ENCODE measurements at regions not wholly inside any gene's neighbourhood (a gene's known extent, or its start where the extent isn't known, plus 50 kb on each side); places are given as distances from the start of the nearest gene placed in this dataset.

- peak overlapping the region in 1 of 5 donors; percentile 52 for H3K27ac ChIP-seq
- intact Hi-C loops (cut with DNase I), result loop anchor here in 1 of 2 donors (10.0 kb wide), 1 partner anchor 330 kb away; the partner anchor contains the start of gene RHOU
- TF ChIP-seq POLR2A (IDR thresholded peaks at IDR 0.05), result no peak
- TF ChIP-seq, protein P1, sequence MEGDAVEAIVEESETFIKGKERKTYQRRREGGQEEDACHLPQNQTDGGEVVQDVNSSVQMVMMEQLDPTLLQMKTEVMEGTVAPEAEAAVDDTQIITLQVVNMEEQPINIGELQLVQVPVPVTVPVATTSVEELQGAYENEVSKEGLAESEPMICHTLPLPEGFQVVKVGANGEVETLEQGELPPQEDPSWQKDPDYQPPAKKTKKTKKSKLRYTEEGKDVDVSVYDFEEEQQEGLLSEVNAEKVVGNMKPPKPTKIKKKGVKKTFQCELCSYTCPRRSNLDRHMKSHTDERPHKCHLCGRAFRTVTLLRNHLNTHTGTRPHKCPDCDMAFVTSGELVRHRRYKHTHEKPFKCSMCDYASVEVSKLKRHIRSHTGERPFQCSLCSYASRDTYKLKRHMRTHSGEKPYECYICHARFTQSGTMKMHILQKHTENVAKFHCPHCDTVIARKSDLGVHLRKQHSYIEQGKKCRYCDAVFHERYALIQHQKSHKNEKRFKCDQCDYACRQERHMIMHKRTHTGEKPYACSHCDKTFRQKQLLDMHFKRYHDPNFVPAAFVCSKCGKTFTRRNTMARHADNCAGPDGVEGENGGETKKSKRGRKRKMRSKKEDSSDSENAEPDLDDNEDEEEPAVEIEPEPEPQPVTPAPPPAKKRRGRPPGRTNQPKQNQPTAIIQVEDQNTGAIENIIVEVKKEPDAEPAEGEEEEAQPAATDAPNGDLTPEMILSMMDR (IDR thresholded peaks at IDR 0.05), result no peak
- peaks cover 14 to 43% of the 10 kb centered on the region in 2 donors for H3K4me1 ChIP-seq (replicated peaks in 1 of 2)
- WGBS, 4 donors, result 41 to 59% (median 48%) methylated on average over 12 of the region's 12 CpGs
- DNase-seq, result peak in 2 of 7 donors; percentile 36 to 42
- H3K27me3 ChIP-seq, result no peaks in the 10 kb centered on the region
- H3K4me3 ChIP-seq, result no peak overlapping the region
- H3K9me3 ChIP-seq (replicated peaks in 1 of 3), result no peaks in the 10 kb centered on the region
- no peaks in the 10 kb centered on the region for H3K36me3 ChIP-seq (replicated peaks in 1 of 2)
These were observed 206.4 kb upstream of the RAB4A start for GRCh38 chr1:229064320-229065168.

- H3K4me3 ChIP-seq, result no peak overlapping the region
- DNase-seq, result no peak
- peaks cover 14 to 46% of the 10 kb centered on the region in 2 donors for H3K4me1 ChIP-seq (replicated peaks in 1 of 2)
- TF ChIP-seq, protein P1 (IDR thresholded peaks at IDR 0.05), result no peak
- no peak for TF ChIP-seq POLR2A (IDR thresholded peaks at IDR 0.05)
- H3K36me3 ChIP-seq (replicated peaks in 1 of 2), result no peaks in the 10 kb centered on the region
- intact Hi-C loops (cut with DNase I), result loop anchor here in 1 of 2 donors (10.0 kb wide), 1 partner anchor 331 kb away; the partner anchor contains the start of gene RHOU
- H3K27ac ChIP-seq, result no peak overlapping the region
- WGBS, 4 donors, result 83 to 100% (median 99%) methylated on average over 3 of the region's 3 CpGs
- H3K27me3 ChIP-seq, result no peaks in the 10 kb centered on the region
- H3K9me3 ChIP-seq (replicated peaks in 1 of 3), result no peaks in the 10 kb centered on the region
These were observed 205.3 kb upstream of the RAB4A start for GRCh38 chr1:229065613-229066012.

- Histone ChIP-seq H3K9me3 (replicated peaks in 1 of 3) (no peaks in the 10 kb centered on the region), H3K27me3 (no peaks in the 10 kb centered on the region), H3K4me3 (no peak overlapping the region), H3K27ac (no peak overlapping the region), H3K4me1 (replicated peaks in 1 of 2) (peaks cover 14 to 53% of the 10 kb centered on the region in 2 donors), H3K36me3 (replicated peaks in 1 of 2) (no peaks in the 10 kb centered on the region)
- no peak for DNase-seq
- intact Hi-C loops (cut with DNase I), result loop anchor here in 1 of 2 donors (10.0 kb wide), 1 partner anchor 332 kb away; the partner anchor contains the start of gene RHOU
- TF ChIP-seq, protein P1 (IDR thresholded peaks at IDR 0.05), result no peak
- TF ChIP-seq POLR2A (IDR thresholded peaks at IDR 0.05), result no peak
- 81 to 89% (median 83%) methylated on average over 3 of the region's 3 CpGs for WGBS, 4 donors
These were observed 204.3 kb upstream of the RAB4A start for GRCh38 chr1:229066591-229066990.

DNA sequence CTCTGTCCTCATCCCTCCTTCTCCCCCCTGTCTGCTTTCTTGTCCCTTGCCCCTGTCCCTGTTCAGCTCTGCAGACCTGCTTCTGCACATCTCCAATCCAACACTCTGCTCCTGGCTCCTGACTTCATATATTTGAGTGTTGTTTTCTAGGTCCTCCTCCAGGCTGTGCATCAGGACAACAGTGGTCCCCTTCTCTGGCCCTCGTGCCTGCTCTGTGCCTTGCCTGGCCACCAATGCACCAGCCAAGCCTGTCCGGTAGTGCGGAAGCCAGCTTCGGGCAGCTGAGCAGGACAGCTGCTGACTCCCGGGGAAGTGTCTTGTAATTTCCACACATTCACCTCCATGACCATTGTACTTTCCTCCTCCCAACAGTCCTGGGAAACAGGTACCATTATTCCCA, 203.4 kb upstream of the RAB4A start:
- Histone ChIP-seq H3K27me3 (no peaks in the 10 kb centered on the region), H3K4me1 (replicated peaks in 1 of 2) (peaks cover 14 to 53% of the 10 kb centered on the region in 2 donors), H3K4me3 (no peak overlapping the region), H3K9me3 (replicated peaks in 1 of 3) (no peaks in the 10 kb centered on the region), H3K27ac (peak overlapping the region in 1 of 5 donors; percentile 86), H3K36me3 (replicated peaks in 1 of 2) (no peaks in the 10 kb centered on the region)
- no peak for DNase-seq
- intact Hi-C loops (cut with DNase I), result loop anchor here in 1 of 2 donors (10.0 kb wide), 1 partner anchor 333 kb away; the partner anchor contains the start of gene RHOU
- WGBS, 4 donors, result 88 to 95% (median 89%) methylated on average over 5 of the region's 5 CpGs
- no peak for TF ChIP-seq POLR2A (IDR thresholded peaks at IDR 0.05)
- TF ChIP-seq, protein P1 (IDR thresholded peaks at IDR 0.05), result no peak
